ENCODE measurements at regions not wholly inside any gene's neighbourhood (a gene's known extent, or its start where the extent isn't known, plus 50 kb on each side); places are given as distances from the start of the nearest gene placed in this dataset.

DNA sequence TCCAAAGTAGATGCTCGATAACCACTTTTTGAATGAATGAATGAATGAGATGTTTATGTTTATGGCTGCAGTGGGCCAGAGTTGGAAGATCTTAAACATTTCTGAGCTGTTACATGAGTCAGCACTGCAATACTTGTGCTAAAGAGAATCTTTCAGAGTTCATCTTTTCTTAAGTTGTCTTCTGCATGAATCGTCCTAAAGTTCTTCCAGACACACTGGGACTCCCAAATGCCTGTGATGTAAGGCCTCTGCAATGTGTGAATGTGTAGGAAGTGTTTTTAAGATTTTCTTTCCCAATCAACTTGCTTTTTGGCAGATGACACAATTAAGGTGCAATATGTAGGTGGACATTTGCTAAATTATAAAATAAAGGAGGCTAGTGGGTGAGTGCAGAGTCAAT, 50.3 kb upstream of the TRIM9 start:
- FAIRE-seq: no peak

GRCh38 chr14:51147183-51147582, 52.3 kb upstream of the TRIM9 start:
- DNase-seq (ENCODE audit: insufficient read length, low spot score) (no peak), FAIRE-seq (no peak)

More for the DNA sequence above, 50.3 kb upstream of the TRIM9 start:
- no peak for DNase-seq (ENCODE audit: insufficient read length, low spot score)

DNA sequence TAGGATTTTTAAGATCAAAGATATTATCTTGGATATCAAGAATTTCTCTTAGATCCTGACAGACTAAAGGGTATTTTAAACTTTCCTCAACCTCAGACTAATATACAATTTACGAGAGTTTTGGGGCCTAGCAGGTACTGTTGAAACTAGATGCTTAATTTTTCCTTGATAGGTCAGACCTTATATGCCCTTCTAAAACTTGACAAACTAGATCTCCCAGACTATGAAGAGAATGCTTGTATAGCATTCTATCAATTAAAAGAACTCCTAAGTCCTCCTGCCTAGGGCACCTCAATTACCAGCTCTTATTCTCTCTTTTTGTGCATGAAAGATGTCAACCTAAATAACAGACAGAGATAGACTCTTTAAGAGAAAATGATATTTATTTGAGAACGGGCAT, 60.4 kb upstream of the TRIM9 start:
- no peak for FAIRE-seq

GRCh38 chr14:51157012-51157411, 62.1 kb upstream of the TRIM9 start:
- peak; percentile 3 for DNase-seq (ENCODE audit: insufficient read length, low spot score)
- FAIRE-seq: no peak

More for the DNA sequence above, 60.4 kb upstream of the TRIM9 start:
- no peak for DNase-seq (ENCODE audit: insufficient read length, low spot score)

DNA sequence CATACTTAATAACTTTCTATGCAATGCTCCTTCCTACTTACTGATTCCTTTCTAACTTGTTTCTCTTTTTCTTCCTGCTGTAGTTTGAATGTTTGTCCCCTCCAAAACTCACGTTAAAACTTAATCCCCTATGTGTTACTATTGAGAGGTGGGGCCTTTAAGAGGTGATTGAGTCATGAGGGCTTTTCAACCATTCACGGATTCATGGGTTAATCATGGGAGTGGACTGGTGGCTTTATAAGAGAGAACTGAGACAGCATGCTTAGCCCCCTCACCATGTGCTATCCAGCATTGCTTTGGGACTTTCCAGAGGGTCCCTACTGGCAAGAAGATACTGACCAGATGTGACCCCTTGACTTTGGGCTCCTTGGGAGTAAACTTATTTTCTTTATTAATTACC, 66.0 kb upstream of the TRIM9 start:
- FAIRE-seq (no peak), DNase-seq (ENCODE audit: insufficient read length, low spot score) (no peak)

GRCh38 chr14:51165415-51165814, 70.5 kb upstream of the TRIM9 start:
- no peak for DNase-seq (ENCODE audit: insufficient read length, low spot score)
- FAIRE-seq: no peak

DNA sequence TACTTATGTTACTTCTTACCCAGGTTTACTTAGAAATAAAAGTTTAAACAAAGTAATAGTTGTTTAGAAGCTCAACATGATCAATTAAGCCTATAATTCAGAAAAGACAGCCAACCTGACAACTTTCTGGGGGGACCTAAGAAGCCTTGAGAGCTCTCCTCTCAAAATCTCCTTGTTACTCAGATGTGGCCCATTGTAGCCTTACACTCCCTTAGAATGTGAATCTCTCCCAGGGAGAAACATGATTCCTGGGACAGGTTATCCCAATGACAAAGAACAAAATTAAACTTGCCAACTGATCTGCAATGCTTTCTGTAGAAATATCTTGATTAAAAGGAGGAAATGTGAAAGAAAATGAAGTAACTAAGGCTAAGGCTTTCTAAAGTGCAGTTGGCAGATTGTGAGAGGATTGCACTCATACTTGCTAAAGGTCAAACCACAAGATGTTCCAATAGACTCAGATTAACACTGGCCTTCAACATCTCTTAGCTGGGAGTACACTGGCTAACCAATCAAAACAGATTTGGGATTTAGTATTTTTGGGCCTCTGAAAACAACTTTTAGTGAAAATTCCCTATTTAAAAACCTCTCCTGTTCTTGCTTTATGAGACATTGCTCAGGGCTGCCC, 72.3 kb upstream of the TMX1 start:
- no peak for FAIRE-seq
- DNase-seq (ENCODE audit: insufficient read length, low spot score): no peak

- DNase-seq (ENCODE audit: insufficient read length, low spot score) (no peak), FAIRE-seq (no peak)
Measured at GRCh38 chr14:51168215-51168613, 71.8 kb upstream of the TMX1 start.

- DNase-seq (ENCODE audit: insufficient read length, low spot score): no peak
- FAIRE-seq: no peak
Measured at GRCh38 chr14:51173863-51174262, 66.2 kb upstream of the TMX1 start.

DNA sequence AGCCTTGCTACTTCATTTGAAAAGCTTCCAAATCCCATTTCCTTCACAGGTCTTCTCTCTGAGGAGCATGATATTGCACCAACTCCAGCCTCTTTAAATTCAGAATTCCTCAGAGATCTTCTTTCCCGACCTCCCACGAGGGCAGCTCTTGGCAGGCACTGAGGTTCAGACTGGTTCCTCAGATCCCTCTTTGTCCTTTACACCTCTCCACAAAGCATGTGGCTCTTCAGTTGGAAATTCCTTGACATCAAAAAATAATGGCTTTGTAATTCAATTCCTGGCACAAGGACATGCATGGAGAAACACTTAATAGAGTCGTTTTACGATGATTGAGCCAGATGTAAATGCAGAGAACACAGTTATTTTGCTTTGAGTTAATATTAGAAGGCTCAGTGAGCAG, 63.2 kb upstream of the TMX1 start:
- no peak for FAIRE-seq
- DNase-seq (ENCODE audit: insufficient read length, low spot score): no peak

- DNase-seq (ENCODE audit: insufficient read length, low spot score): no peak
- no peak for FAIRE-seq
Measured at GRCh38 chr14:51180577-51180976, 59.5 kb upstream of the TMX1 start.

DNA sequence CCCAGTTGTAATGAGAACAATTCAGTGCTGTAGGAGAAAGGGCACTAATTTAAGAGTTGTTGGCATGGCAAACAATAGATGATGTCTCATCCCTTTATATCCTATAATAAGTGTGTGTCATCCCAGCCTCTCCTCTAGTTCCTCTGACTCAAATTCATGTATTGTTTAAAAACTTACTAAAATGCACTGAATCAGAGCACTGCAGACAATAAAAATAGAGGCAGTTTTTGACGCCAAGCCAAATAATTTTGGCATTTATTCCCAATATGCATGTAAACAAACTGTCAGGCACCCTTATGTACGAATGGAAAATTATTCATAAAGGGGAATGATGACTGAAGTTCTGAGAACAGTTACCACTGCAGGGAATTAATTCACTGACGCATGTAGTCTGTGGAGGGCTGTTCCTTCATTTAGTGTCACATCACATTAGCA, 57.9 kb upstream of the TMX1 start:
- DNase-seq (ENCODE audit: insufficient read length, low spot score): no peak
- no peak for FAIRE-seq

GRCh38 chr14:51185180-51185579, 54.9 kb upstream of the TMX1 start:
- FAIRE-seq: no peak
- DNase-seq (ENCODE audit: insufficient read length, low spot score): no peak

DNA sequence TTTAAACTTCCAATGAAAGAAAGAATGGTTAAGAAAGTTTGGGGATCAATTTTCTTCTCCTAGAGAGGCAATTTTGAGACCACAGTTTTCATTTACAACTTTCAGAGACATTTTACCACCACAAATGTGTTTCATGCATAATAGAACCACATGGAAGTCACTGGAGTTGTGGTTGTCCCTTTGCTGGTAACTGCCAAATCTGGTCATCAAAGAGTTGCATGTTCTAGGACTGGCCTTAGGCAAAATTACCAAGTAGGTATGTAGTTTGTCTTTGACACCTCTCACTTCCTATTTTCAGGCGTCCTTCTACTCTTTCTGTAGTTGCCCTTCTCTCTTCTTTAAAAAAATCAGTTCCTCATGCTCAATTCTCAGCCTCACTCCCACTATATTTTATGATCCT, 54.3 kb upstream of the TMX1 start:
- FAIRE-seq: no peak
- no peak for DNase-seq (ENCODE audit: insufficient read length, low spot score)

GRCh38 chr14:51188566-51189185, 51.4 kb upstream of the TMX1 start:
- FAIRE-seq: no peak
- DNase-seq (ENCODE audit: insufficient read length, low spot score): no peak

- DNase-seq (ENCODE audit: insufficient read length, low spot score) (no peak), FAIRE-seq (no peak)
Measured at GRCh38 chr14:51189600-51190376, 50.3 kb upstream of the TMX1 start.
